Uterus (tissue), 2 donors: ENCODE measurements at regions not wholly inside any gene's neighbourhood (a gene's known extent, or its start where the extent isn't known, plus 50 kb on each side); places are given as distances from the start of the nearest gene placed in this dataset.

Experiments
- POLR2A ChIP-seq, 2 donors: fragments of 450-650 bp; IDR thresholded peaks; one replicate each; pipeline ENCODE4 v1.6.1; 2016; ENCODE audit warnings: antibody characterized with exemption in 2 of 2, mild to moderate bottlenecking in 1 of 2, moderate library complexity in 1 of 2
- TF ChIP-seq, protein P1 (sequence below), 4 experiments: fragments of 200-600 bp in 2 of 4; fragments of 450-650 bp in 2 of 4; sonication (generic) in 2 of 4; IDR thresholded peaks; one replicate each; pipeline ENCODE4 v1.5.1; 2016 to 2019; ENCODE audit warnings: antibody characterized with exemption in 4 of 4, mild to moderate bottlenecking in 2 of 4, moderate library complexity in 1 of 4

DNA sequence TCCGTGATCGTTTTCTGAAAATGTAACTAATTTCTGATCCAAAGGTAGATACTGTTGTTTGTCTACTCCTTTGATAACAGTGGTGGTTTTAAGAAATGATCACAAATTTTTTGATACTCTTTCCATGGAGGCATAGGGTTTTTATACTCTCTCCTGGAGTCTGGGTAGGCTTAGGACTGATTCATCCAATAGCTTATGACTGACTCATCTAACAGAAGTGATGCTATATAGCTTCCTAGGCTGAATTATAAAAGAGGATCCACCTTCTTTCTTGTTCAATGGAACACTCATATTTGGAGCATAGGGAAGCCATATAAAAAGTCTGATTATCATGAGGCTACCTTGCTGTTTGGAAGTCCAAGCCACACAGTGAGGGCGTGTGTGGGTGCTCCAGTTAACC is 84.3 kb downstream of the CHST2 start:
- TF ChIP-seq, protein P1, sequence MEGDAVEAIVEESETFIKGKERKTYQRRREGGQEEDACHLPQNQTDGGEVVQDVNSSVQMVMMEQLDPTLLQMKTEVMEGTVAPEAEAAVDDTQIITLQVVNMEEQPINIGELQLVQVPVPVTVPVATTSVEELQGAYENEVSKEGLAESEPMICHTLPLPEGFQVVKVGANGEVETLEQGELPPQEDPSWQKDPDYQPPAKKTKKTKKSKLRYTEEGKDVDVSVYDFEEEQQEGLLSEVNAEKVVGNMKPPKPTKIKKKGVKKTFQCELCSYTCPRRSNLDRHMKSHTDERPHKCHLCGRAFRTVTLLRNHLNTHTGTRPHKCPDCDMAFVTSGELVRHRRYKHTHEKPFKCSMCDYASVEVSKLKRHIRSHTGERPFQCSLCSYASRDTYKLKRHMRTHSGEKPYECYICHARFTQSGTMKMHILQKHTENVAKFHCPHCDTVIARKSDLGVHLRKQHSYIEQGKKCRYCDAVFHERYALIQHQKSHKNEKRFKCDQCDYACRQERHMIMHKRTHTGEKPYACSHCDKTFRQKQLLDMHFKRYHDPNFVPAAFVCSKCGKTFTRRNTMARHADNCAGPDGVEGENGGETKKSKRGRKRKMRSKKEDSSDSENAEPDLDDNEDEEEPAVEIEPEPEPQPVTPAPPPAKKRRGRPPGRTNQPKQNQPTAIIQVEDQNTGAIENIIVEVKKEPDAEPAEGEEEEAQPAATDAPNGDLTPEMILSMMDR (IDR thresholded peaks at IDR 0.05) = no peak
- TF ChIP-seq POLR2A (IDR thresholded peaks at IDR 0.05) = no peak
